OCI-LY7 (cell line): ENCODE measurements at regions not wholly inside any gene's neighbourhood (a gene's known extent, or its start where the extent isn't known, plus 50 kb on each side); places are given as distances from the start of the nearest gene placed in this dataset.

ENCODE experiments used
- CTCF ChIP-seq: fragments of 200-600 bp; sonication (generic); conservative IDR thresholded peaks from 2 replicates; pipeline ENCODE4 v1.5.1; 2014; ENCODE audit warnings: mild to moderate bottlenecking, antibody characterized with exemption, low read length, moderate library complexity, mixed read lengths
- EZH2phosphoT487 ChIP-seq: fragments of 200-600 bp; sonication (generic); IDR thresholded peaks from 2 replicates; pipeline ENCODE4 v1.6.1; 2018; ENCODE audit warnings: low read depth, borderline replicate concordance, mild to moderate bottlenecking, mixed run types, antibody characterized with exemption, low read length, moderate library complexity, mixed read lengths

DNA sequence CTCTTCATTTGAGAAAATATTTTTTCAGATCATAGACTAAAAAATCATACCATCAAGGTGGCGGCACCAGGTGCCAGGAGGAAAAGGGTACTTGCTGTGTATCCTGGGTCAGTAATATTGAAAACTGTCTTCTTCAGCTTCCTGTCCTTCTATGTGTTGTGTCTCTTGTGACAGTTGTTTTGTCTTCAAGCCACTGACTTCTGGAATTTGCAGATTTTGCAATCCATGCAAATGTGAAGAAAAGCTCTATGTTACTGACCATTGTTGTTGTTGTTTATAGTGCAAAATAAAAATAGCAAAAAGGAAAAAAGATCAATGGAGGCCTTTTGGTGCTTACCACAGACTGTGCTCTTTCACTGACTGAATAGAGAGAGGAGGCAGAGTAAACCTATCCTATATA, 83.2 kb upstream of the RHOU start:
- TF ChIP-seq CTCF (no peak), EZH2phosphoT487 (no peak)
